ENCODE measurements at regions not wholly inside any gene's neighbourhood (a gene's known extent, or its start where the extent isn't known, plus 50 kb on each side); places are given as distances from the start of the nearest gene placed in this dataset.
A peak's percentile ranks its signal among the peaks of the same experiment; 100 is the strongest.
"Not testable (repeated sequence)": the region's sequence is repeated elsewhere in the genome, so short reads cannot be mapped to it uniquely, and the experiment has no call there.

DNA sequence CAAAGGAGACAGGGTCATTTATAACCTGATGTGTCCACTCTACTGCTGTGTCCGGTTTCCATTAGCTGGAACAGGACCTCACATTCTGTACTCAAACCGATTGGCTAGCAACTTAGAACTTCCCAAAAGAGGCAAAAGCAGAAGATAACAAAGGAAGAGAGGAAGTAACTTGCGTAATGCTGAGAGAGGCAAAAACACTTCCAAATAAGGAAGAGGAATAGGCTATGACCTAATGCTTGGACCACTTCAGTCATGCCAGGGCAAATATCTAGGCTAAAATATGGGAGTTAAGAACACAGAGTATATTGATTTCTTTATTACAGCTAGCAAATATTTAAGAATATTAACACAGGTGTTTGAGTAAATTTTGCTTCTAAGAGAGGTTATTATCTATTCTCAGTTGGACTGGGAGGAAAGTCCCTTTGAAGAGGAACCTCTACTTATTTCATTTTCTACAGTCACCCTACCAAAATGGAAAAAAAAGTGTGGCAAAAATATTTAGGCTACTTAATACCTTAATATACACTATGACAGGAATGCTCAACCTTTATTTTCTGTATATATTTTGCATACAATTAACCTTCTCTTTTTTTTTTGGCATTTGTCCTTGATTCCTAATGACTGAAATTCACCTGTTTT is 499.8 kb upstream of the CHORDC1 start:
- DNase-seq: no peak

DNA sequence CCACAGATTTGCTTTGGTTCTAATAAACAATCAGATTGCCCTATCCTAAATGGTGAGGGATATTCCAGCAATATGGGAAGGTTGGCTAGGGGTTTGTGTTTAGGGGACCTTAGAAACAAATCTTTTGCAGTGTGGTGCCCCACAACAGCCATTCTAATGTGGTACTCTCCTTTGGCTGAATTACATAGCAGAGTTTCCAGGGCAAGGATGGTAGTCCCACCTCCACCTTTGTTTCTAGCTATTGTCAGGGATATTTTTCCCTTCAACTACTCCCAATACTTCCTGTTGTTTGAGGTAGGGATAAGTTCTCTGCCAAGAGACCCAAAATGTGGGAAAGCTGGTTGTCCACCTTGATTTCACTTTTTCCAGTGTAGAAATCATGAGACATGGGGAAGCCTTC is 494.7 kb upstream of the CHORDC1 start:
- no peak for DNase-seq

DNA sequence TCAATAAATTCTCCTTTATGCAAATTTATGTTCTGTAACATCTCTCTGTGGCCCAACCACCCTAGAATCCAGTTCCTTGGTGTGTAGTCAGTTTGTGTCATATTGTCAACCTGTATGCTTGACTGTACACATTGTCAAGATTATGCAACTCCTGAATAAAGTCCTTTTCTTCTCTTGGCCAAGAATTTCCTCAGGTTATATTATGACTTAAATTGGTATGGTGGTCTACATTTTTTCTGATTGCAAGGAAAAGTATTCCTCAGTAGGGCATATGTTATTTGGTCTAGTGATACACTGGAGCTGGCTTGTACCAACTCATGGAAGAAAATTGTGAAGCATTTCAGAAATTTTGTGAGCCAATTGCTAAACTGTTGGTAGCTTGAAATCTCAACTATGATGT is 482.8 kb upstream of the CHORDC1 start:
- DNase-seq: no peak

DNA sequence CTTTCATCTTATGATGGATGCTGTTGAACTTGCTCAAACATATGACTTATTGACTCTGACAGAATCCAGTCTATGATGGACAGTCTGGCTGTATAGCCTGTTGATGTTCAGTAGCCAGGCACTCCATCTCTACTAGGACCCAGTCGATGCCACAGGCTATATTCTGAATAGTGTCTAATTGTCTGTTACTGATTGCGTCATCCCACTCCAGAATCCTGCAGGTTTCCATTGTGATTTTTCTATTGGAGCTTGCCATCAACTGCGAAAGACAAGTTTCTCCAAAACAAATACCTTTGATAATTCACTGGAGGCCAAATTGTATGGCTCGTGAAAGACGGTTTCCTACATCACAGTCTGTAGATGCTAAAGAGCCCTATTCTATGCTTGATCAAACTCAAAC is 481.7 kb upstream of the CHORDC1 start:
- DNase-seq: no peak

DNA sequence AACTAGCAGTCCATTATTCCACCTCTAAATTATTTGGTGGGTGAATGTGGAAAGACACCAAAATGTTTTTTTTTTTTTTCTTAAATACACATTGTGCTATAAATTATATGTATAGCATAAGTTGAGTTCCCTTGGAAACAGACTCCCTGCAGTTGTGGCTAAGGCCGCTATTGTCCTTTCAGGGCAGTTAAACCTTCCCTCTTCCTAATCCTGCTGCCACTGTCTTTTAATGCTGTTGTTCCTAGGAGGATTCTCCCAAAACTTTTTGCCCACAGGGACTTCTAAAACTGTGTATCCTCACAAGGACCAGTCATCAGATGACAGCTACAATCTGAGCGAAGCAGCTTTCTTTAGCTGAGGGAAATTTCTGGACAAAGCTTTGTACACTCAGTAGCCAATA is 478.9 kb upstream of the CHORDC1 start:
- DNase-seq: no peak

DNA sequence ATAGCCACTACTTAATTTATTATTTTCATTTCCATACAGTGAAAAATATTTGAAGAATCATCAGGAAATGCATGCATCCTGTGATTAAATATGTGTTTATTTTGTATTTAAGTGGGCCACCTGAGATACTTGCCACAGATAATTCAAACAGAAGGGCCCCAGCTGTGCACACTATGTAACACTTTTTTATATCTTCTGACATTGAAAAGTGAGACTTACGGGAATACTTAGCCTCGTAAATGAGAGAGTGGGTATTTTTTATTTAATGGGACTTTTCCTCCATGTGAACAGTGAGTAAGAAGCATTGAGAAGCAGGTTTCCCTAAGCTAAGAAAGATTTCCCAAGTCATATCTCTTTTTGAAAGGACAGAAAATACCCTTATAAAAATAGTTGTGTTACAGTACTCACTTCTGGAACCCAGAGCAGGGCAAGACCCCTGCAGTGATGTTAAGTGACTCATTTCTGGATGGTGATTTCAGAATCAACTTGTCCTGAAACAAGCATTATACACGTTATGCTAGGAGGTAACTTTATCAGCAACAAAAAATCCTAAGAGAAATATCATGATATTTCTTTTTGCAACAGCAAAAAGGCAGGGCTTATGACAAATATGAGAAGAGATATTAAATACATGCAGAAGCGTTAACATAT is 478.1 kb upstream of the CHORDC1 start:
- no peak for DNase-seq

DNA sequence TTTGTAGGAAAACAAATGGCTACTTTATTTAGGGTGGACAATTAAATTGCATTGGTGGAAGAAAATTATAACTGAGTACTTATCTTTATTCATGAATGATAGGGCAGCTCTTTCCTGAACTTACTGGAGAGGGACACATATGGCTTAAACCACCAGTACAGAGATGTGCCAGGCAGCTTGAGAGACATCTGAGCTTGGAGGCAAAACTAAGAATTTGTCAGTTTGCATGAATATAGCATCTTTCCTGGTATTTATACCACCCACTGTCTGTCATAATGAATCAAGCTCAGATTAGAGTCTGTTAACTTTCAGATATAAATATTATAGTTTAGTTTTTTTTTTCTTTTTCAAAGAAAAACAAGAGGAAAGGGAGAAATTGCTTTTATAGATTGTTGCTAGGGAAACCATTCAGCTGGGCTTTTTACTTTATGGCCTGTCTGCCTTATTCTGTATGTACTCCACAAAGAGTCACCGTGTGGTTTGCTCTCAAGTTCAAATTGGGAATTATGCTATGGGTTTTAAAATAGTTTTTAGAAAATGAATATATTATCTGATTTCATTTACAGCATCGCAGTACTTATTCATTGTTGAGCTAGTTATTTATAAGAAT is 477.0 kb upstream of the CHORDC1 start:
- no peak for DNase-seq

DNA sequence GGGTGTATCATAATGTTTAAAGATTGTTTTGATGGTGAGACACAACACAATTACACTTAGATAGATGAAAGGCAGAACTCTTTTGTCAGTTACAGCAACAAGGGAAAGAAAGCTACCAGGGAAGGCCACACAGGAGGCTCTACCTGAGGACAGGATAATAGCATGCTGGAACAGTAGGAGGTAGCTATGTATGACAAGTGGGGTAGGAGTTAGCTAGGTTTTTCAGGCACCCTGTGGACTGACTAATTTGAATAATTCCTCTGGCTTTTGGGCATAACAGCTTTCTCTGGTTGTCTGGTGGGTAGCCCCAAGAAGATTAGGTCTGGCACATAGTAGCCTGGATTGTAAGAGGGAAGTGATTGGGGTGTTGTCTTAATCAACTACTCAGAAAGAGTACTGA is 475.4 kb upstream of the CHORDC1 start:
- no peak for DNase-seq

DNA sequence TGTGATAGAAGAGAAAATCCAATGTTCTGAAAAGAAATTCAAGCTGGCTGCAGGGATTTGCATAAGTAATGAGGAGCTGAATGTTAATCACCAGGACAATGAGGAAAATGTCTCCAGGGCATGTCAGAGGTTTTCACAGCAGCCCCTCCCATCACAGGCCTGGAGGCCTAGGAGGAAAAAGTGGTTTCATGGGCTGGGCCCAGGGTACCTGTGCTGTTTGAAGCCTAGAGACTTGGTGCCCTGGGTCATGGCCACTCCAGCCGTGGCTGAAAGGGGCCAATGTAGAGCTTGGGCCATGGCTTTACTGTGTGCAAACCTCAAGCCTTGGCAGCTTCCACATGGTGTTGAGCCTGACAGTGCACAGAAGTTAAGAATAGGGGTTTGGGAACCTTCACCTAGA is 452.6 kb upstream of the CHORDC1 start:
- DNase-seq: not testable (repeated sequence)

DNA sequence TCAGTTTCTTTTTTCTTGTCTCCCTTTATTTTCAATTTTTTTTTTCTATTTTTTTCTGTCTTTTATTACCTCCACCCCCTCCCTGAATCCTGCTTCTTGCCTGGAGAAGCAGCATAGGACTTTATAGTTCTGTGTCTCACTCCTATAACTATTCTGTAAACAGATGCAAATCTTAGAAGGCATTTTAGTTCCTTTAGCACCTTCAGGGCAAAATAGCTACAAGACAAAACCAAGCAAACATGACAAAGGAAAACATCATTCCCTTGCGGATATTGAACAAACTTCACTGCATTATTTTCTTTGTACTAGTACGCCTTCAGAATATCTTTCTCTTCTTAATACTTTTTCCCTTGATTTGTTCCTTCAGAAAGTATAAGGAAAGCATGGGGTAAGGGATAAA is 446.2 kb upstream of the CHORDC1 start:
- DNase-seq: no peak

DNA sequence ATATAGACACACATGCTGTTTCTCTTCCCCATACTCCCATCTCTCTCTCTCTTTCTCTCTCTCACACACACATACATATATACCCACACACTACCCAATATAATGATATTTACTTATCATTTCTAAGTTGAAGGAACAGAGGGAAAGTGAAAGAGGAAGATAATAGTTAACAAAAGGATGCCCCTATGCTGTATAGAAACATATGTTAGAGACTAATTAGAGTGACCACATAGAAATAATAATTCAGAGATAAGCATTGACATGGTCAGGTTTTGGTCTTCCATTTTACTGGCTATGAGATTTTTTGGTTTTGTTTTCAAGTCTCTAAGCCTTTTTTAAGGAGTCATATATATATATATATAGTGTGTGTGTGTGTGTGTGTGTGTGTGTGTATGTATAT is 445.7 kb upstream of the CHORDC1 start:
- no peak for DNase-seq

DNA sequence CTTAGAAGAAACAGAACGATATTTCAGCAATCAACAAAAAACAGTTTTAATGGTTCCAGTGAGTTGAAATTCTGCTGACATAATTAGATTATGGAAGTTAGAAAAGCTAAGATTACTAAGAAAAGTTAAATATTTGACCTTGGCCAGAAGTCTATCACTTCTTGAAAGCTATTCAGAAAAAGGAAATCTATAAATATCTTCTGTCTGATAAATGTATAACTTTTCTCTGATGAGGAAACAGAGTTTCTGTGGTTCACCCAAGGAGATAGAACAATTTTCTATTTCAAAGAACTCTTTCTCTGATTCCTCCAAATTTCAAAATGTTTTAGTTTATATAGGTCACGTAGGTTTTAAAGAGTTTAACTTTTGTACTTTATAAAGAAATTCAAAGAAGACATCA is 438.4 kb upstream of the CHORDC1 start:
- DNase-seq: no peak

DNA sequence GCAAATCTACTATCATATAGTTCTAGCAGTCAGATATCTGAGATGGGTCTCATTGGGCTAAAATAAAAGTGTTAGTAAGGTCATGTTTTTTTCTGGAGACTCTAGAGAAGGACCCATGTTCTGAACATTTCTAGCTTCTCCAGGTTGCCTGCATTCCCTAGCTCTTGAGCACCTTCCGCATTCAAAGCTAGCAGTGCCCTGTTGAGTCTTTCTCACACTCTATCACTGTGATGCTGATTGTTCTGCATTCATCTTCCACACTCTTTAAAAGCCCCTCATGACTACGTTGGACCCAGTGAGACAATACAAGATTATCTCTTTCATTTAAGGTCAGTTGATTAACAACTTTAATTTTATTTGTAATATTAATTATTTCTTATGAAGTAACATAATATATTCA is 433.3 kb upstream of the CHORDC1 start:
- no peak for DNase-seq

DNA sequence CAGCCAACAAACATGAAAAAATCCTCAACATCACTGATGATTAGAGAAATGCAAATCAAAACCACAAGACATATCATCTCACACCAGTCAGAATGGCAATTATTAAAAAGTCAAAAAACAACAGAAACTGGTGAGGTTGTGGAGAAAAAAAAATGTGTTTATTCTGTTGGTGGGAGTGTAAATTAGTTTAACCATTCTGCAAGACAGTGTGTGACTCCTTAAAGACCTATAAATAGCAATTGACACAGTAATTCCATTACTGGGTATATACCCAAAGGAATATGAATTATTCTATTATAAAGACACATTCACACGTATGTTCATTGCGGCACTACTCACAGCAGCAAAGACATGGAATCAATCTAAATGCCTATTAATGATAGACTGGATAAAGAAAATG is 427.3 kb upstream of the CHORDC1 start:
- DNase-seq: no peak

DNA sequence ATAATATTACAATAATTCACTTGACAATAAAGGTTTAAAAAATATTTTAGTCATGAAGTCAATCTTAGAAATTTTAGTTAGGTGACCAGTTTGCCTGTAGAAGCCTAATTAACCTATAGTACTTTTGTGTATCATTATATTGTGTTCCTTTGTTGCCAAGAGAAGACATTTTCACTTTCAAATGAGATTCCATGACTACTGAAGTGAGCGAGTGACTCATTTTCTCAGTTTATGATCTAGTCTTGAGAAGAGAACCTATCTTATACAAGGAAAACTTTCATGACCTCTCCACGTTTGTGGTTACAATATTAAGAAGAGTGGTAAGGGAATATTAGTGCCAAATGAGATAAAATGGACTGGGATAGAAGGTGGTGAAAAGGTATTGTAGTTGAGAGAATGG is 423.9 kb upstream of the CHORDC1 start:
- no peak for DNase-seq

DNA sequence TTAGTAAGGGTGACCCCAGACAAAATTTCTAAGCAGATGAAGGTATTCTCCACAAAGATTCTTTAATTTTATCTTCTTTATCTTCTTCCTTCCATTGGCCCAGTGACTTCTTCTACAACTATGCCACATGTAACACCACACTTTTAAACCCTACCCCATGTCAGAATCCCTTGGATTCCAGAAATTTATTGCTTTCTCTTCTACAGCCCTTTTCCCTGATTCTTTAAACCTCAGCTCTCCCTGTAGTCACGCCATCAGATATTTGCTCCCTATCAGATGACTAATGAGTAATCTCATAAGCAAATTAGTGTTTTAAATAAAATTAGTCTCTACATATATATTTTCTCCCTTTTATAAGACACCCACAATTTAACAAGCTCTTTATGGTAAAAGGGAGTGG is 423.4 kb upstream of the CHORDC1 start:
- no peak for DNase-seq

DNA sequence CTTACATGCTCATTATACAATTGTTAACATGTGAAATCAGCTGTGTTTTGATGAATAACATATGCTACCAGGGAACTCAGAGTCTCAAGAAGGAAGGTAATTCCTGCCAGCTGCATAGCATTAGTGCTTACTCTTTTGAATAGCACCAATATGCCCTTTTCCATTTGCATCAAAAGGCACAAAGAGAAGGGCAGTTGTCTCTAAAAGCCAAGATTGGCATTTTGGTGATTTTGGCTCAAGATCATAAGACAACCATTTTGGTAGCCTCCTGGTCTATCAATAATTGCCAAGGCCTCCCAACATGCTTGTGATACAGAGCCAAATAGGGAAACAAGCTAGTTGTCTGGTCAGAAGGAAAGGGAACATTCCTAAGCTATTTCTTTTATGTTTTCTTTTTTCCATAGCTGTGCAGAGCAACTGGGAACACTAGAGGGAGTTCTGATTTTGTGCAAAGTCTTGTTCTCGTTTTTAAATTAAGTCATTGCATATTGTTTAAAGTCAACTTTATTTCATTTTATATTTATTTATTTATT is 416.7 kb upstream of the CHORDC1 start:
- DNase-seq: peak; percentile 13 to 73

DNA sequence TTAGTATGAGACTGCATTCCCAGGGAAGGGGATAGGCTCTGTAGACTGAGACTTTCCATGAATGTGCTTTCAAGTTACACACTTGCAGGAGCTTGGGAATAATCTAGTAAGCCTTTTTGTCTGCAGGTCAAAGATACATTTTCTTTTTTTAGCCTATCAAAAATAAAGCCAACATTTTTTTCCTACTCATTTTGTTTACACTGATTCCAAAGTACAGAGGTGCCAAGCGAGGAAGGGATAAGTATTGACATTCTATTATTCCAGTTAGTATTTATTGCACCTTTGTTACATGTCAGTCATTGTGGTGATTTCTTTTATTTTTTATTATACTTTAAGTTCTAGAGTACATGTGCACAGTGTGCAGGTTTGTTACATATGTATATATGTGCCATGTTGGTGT is 413.0 kb upstream of the CHORDC1 start:
- no peak for DNase-seq

DNA sequence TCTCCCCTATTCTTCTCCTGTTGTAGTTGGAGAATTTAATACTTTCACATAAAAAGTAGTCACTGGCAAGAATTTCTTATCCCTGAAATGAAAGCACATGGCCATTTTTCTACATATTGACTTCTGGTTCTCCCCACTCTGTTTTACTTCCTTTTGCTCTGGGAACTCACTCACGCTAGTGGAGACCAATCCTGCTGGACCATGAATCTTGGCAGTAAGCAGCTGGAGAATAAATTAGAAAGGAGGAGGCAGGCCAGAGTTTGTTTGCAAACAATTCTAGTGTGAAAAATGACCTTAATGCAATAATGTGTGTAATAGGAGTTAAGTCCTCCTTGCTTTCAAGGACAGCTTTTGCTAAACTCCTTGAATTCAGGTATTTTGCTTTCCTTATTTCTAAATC is 412.3 kb upstream of the CHORDC1 start:
- no peak for DNase-seq

DNA sequence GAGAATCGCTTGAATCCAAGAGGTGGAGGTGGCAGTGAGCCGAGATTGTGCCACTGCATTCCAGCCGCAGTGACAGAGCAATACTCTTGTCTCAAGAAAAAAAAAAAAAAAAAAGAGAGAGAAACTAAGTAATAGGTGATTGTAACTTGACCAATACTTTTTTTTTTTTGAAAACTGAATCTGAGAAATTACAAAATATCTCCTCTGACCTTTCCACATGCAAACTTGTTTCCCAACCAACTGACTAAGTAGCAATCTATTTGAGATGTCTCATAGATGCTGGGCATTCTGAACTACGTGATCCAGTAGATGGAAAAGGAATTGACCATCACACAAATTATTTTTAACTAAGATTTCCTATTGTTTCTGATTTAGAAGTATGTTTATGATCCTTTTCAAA is 407.3 kb upstream of the CHORDC1 start:
- DNase-seq: no peak

DNA sequence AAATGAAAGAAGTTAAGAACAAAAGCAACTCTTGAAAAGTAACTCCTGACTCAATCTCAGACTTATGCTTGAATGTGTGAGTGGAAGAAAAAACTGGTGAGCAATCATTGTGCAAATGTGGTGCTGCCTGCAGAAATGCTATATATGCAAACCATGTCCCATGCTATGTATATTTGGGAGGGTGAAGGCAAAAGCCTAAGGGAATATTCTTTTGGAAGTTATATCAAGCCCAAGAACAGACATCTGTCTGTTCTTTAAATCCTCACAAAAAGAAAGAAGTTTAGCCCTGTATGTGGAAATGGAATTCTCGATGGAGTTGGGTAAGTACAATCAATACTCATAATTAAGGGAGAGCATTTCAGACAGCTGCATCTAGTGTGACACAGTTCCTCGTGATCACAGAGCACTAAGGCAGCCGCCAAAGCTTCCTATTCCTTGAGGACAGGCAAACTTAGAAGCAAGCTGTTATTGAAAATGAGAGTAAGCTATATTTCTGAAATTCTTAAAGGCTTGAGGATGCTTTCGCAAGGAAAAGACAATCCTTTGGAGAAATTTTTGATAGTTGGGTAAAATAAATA is 406.5 kb upstream of the CHORDC1 start:
- DNase-seq: no peak

DNA sequence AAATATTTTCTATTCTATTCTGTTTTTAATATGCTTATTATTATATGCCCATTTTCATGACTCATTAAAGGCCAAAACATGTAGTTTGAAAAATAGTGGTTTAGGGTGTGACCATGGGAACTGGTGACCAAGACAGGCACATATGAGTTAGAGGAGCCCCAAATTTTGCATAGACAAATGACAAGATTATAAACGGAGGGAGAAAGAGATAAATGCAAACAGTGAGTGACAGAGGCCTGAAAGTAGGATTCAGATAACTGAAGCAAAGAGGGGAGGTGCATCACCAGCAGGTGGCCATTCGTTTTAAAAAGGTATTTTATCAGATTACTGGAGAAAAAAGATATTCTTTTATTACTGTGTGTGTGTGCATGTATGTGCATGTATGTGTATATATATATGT is 391.5 kb upstream of the CHORDC1 start:
- no peak for DNase-seq

DNA sequence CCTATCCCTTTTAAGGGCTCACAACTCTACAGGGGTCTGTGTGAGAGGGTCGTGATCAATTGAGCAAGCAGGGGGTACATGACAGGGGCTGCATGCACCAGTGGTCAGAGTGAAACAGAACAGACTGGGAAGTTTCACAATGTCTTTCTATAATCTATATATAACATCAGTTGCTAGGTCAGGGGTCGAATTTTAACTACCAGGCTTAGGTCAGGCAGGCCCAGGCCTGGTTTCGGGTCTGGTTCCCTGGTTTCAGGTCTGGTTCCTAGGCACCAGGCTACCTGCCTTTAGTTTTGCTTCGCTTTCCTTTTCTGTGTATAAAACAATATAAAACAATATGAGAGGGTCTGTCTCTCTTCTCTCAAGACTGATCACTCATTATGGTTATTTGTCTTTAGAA is 390.2 kb upstream of the CHORDC1 start:
- not testable (repeated sequence) for DNase-seq

DNA sequence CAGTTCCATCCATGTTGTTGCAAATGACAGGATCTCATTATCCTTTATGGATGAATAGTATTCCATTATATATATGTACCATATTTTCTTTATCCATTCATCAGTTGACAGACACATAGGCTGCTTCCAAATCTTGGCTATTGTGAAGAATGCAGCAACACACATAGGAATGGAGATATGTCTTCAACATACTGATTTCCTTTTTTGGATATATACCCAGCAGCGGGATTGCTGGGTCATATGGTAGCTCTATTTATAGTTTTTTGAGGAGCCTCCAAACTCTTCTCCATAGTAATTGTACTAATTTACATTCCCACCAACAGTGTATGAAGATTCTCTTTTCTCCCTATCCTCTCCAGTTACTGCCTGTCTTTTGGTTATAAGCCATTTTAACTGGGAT is 383.9 kb upstream of the CHORDC1 start:
- no peak for DNase-seq
